Ovary (tissue), 7 donors: ENCODE measurements at regions not wholly inside any gene's neighbourhood (a gene's known extent, or its start where the extent isn't known, plus 50 kb on each side); places are given as distances from the start of the nearest gene placed in this dataset.

Source experiments
- DNase-seq, 5 donors: peaks; one replicate each; pipeline ENCODE4 v3.0.0-alpha.2; 2019 to 2020
- H3K27ac ChIP-seq, 2 donors: fragments of 200-600 bp; one replicate each; pipeline versions ENCODE4 v1.5.1 to v1.8.0; 2019 to 2022
- H3K27me3 ChIP-seq: fragments of 200-600 bp; one replicate; pipeline ENCODE4 v1.8.0; 2022
- H3K36me3 ChIP-seq: fragments of 200-600 bp; sonication (generic); one replicate; pipeline ENCODE4 v1.5.1; 2019
- H3K4me1 ChIP-seq: one replicate; pipeline ENCODE4 v1.8.1; 2013; ENCODE audit warnings: mild to moderate bottlenecking, moderate library complexity; ENCODE audit not compliant: insufficient read depth
- H3K4me3 ChIP-seq: fragments of 200-600 bp; sonication (generic); one replicate; pipeline ENCODE4 v1.5.1; 2017
- H3K9me3 ChIP-seq, 2 donors: fragments of 200-600 bp in 1 of 2; sonication (generic) in 1 of 2; one replicate each; pipeline versions ENCODE4 v1.5.1 to v1.8.1; 2013 to 2019; ENCODE audit warnings: mild to moderate bottlenecking in 1 of 2, moderate library complexity in 1 of 2
- EP300 ChIP-seq: sonication (generic); formaldehyde crosslinking; IDR thresholded peaks from one replicate; pipeline ENCODE4 v1.6.1; 2017; ENCODE audit warnings: antibody characterized with exemption
- POLR2A ChIP-seq: fragments of 450-650 bp; IDR thresholded peaks from one replicate; pipeline ENCODE4 v1.6.1; 2017; ENCODE audit warnings: antibody characterized with exemption, mild to moderate bottlenecking, moderate library complexity
- WGBS, 3 donors: extraction: QIAGEN DNeasy Blood & Tissue Kit in 1 of 3; methylation state at CpG; one replicate each; pipeline versions ENCODE4 v1.1.5 to v1.1.7; 2013 to 2017; 5-methylcytosine and 5-hydroxymethylcytosine counted together
- intact Hi-C, 4 donors: fragments of 100-400 bp; cut with DNase I; formaldehyde crosslinking; loops; one replicate each; pipeline versions ENCODE4 v1.11.0 to v1.15.1; 2022 to 2023
- TF ChIP-seq, protein P1 (sequence below), 3 donors: fragments of 450-650 bp in 2 of 3; fragments of 200-600 bp in 1 of 3; IDR thresholded peaks; one replicate each; pipeline versions ENCODE4 v1.5.1 to v1.8.0; 2016 to 2022; ENCODE audit warnings: antibody characterized with exemption in 3 of 3, mild to moderate bottlenecking in 1 of 3
- donor health status: DM: no; HTN: no; CAD: no; lungs with moderate emphysema.
- donor health status: DM: no; HTN: no; CAD: no.
- donor health status: Bipolar disorder and iron deficiency.
- donor health status: DM: no; HTN: no; CAD: no.
- donor health status: DM: yes; HTN: yes; CAD: no.

DNA sequence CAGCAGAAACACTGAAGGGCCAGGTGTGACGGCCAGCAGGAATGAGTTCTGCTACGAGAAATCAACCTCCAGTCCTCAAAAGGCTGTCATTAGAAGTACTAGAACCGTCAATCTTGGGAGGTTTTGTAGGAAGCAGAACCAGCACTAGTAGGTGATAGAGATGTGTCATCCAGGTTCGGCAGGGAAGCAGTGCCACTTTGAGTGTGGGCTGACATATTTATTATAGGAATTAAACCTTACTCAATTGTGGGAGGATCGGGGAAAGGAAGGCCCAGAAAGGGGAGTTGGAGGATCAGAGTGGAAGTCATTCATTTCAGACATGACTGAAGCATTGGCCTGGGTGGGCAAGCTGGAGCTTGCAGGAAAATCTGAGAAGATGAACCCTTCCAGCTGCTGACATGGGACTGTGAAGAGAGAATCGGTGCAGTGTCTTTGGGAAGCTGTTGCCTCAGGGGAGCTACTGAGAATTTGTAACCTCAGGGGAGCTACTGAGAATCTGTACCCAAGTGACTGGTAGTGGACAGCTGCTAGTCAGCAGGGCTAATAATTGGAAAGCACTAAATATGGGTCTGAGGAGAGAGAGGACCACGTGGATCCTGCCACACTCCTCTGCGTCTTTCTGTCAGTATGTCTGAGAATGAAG, 177.4 kb downstream of the SPRY1 start:
- H3K4me1 ChIP-seq = no peaks in the 10 kb centered on the region
- H3K4me3 ChIP-seq = no peak overlapping the region
- no peaks in the 10 kb centered on the region for H3K36me3 ChIP-seq
- DNase-seq = no peak
- H3K27me3 ChIP-seq = no peaks in the 10 kb centered on the region
- H3K27ac ChIP-seq = no peak overlapping the region
- intact Hi-C loops = no loop called here
- H3K9me3 ChIP-seq = no peaks in the 10 kb centered on the region
- WGBS, 3 donors = 86 to 91% (median 91%) methylated on average over 8 of the region's 8 CpGs
- TF ChIP-seq POLR2A (no peak), EP300 (no peak)
- TF ChIP-seq, protein P1, sequence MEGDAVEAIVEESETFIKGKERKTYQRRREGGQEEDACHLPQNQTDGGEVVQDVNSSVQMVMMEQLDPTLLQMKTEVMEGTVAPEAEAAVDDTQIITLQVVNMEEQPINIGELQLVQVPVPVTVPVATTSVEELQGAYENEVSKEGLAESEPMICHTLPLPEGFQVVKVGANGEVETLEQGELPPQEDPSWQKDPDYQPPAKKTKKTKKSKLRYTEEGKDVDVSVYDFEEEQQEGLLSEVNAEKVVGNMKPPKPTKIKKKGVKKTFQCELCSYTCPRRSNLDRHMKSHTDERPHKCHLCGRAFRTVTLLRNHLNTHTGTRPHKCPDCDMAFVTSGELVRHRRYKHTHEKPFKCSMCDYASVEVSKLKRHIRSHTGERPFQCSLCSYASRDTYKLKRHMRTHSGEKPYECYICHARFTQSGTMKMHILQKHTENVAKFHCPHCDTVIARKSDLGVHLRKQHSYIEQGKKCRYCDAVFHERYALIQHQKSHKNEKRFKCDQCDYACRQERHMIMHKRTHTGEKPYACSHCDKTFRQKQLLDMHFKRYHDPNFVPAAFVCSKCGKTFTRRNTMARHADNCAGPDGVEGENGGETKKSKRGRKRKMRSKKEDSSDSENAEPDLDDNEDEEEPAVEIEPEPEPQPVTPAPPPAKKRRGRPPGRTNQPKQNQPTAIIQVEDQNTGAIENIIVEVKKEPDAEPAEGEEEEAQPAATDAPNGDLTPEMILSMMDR (IDR thresholded peaks at IDR 0.05) = no peak

DNA sequence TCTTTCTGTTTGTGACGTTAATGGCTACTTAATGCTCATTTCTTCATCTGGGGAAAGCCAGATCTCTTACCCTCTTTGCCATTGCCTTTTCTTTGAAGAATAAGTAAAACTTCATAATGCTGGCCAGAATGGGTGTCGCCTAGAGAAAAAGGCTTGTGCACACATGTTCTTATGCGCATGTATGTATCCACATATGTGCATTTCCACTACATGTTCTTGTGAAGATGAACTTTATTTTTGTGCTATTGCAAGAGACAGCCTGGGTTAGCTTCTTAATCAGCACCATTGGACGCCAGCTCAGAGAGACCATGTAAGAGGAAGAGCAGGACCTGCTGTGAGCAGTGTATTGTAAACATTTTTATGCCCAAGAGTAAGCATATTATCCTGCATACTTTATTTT, 178.7 kb downstream of the SPRY1 start:
- Histone ChIP-seq H3K27ac (no peak overlapping the region), H3K4me3 (no peak overlapping the region), H3K36me3 (no peaks in the 10 kb centered on the region), H3K9me3 (no peaks in the 10 kb centered on the region), H3K27me3 (no peaks in the 10 kb centered on the region), H3K4me1 (no peaks in the 10 kb centered on the region)
- TF ChIP-seq POLR2A (no peak), EP300 (no peak)
- TF ChIP-seq, protein P1 (IDR thresholded peaks at IDR 0.05) = no peak
- intact Hi-C loops = no loop called here
- 91 to 95% (median 93%) methylated on average over 4 of the region's 4 CpGs for WGBS, 3 donors
- DNase-seq = no peak

DNA sequence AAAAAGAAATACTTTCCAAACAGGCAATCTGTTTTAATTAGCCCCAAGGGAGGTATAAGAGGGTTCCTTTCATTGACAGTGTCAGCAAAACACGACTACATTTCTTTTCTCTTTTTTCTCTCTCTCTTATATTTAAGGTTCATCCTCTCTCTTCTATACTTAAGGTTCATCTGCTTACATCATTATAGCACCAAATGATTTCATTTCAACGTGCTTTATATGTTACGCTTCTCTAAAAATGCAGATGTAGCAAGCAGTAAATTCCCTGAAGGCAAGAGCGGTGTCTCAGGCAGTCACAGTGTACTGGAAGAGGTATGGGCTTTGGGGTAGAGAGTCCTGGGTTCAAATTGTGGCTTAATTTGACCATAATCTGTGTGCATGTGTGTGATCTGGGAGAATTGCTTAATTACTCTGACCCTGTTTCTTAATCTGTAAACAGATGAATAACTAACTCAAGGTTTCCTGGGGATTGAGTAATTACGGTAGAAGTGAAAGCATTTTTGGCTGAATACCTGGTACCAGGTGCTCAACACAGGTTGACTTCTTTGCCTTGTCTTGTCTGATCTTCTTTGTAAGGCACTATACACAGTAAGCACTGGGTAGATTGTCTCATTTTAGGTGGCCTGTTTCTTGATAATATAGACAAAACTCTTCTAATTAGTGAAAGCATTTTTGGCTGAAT, 180.8 kb downstream of the SPRY1 start:
- DNase-seq = no peak
- no peak overlapping the region for H3K27ac ChIP-seq
- intact Hi-C loops = no loop called here
- no peaks in the 10 kb centered on the region for H3K36me3 ChIP-seq
- TF ChIP-seq, protein P1 (IDR thresholded peaks at IDR 0.05) = no peak
- no peaks in the 10 kb centered on the region for H3K4me1 ChIP-seq
- H3K4me3 ChIP-seq = no peak overlapping the region
- 80 to 84% (median 83%) methylated on average over 5 of the region's 5 CpGs for WGBS, 3 donors
- H3K9me3 ChIP-seq = peaks cover 0 to 5% of the 10 kb centered on the region in 2 donors
- no peaks in the 10 kb centered on the region for H3K27me3 ChIP-seq

DNA sequence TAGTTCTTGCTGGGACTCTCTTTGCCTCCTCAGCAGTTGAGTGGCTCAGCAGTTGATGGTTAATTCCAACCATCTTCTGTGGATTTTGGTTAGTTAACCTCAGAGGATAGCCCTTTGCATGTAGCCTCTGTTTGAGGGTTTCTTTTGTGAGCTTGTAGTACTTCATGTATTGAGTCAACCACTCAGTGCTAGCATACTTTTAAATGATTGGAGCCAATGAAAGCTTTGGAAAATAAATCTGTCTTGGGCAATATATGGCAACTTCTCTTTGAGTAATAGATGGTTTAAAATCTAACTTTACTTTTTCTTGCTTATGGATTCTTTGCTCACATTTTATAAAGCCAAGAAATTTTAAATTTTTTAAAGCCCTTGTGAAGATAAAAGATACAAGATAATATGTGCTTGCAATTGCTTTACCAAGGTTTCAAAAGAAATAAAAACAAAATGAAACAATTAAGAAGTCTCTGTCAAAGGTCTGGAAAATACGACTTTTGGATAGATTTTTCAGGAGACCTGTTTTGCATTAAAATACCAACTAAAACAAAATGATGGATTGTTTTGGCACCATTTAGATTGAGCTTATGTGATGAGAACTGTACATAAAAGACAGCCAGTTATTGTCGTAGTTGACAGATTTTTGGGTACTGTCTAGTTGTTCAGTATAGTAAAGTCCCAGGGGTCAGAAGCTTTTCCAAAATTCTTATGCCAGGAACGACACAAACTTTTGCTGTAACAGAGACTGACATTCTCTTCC, 181.9 kb downstream of the SPRY1 start:
- H3K4me3 ChIP-seq = no peak overlapping the region
- no peak for DNase-seq
- H3K36me3 ChIP-seq = no peaks in the 10 kb centered on the region
- H3K27ac ChIP-seq = no peak overlapping the region
- H3K27me3 ChIP-seq = no peaks in the 10 kb centered on the region
- peaks cover 0 to 5% of the 10 kb centered on the region in 2 donors for H3K9me3 ChIP-seq
- intact Hi-C loops = no loop called here
- TF ChIP-seq POLR2A (no peak), EP300 (no peak)
- TF ChIP-seq, protein P1 (IDR thresholded peaks at IDR 0.05) = no peak
- 59 to 88% (median 78%) methylated on average over 3 of the region's 3 CpGs for WGBS, 3 donors
- no peaks in the 10 kb centered on the region for H3K4me1 ChIP-seq
